ENCODE measurements at regions not wholly inside any gene's neighbourhood (a gene's known extent, or its start where the extent isn't known, plus 50 kb on each side); places are given as distances from the start of the nearest gene placed in this dataset.

DNA sequence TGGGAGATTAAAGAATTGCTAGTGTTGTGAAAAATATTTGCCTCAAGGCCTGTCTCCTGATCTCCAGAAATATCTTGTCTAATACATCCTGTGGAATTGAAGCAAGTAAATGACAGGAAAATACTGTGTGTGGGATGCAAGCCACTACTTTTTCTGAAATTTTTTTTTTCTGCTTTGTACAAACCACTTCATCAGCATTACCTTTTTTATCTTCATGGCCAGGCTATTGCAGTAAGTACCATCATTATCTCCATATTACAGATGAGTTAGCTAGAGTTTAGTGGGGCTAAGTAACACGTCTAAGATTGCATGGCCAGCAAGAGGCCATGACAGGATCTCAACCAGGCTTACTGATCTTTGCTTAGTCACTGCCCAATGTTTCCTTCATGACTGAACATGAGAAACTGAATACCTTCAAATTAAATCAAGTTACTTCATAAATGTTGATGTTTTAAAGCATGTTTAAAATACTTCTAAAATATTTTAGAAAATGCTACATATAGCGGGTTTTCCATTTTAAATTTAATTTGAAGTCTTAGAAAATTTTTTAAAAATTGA lies 273.7 kb downstream of the SLC6A15 start:
- no peak overlapping the region for H3K27ac ChIP-seq (ENCODE audit: extremely low read depth, low read depth, low read length)
- ChIA-PET CTCF (interaction anchor here (0.8 kb wide), 1 partner anchor 20 kb away, joined by 3 read pairs; no protein-coding TSS in a partner anchor), POLR2A (no interaction called here)
- TF ChIP-seq ZFP37 (tag by site-specific recombination; IDR thresholded peaks at IDR 0.05) (no peak), ZBTB20 (tag by site-specific recombination; IDR thresholded peaks at IDR 0.05) (no peak), ZNF571 (tag by site-specific recombination; IDR thresholded peaks at IDR 0.05) (no peak), KLF10 (tag by site-specific recombination; IDR thresholded peaks at IDR 0.05) (no peak), IKZF3 (tag by site-specific recombination; IDR thresholded peaks at IDR 0.05) (no peak), BCL11A (tag by site-specific recombination; IDR thresholded peaks at IDR 0.05; ENCODE audit: low read depth) (no peak), ZNF843 (tag by site-specific recombination; IDR thresholded peaks at IDR 0.05) (no peak), ZNF433 (tag by site-specific recombination; IDR thresholded peaks at IDR 0.05; ENCODE audit: low read depth) (no peak), ZXDB (tag by site-specific recombination; IDR thresholded peaks at IDR 0.05) (no peak), BCL11B (tag by site-specific recombination; IDR thresholded peaks at IDR 0.05; ENCODE audit: low read depth) (no peak)
- TF ChIP-seq, protein P1, sequence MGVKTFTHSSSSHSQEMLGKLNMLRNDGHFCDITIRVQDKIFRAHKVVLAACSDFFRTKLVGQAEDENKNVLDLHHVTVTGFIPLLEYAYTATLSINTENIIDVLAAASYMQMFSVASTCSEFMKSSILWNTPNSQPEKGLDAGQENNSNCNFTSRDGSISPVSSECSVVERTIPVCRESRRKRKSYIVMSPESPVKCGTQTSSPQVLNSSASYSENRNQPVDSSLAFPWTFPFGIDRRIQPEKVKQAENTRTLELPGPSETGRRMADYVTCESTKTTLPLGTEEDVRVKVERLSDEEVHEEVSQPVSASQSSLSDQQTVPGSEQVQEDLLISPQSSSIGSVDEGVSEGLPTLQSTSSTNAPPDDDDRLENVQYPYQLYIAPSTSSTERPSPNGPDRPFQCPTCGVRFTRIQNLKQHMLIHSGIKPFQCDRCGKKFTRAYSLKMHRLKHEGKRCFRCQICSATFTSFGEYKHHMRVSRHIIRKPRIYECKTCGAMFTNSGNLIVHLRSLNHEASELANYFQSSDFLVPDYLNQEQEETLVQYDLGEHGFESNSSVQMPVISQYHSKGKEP (tag by site-specific recombination; IDR thresholded peaks at IDR 0.05): no peak
- TF ChIP-seq, protein P2, sequence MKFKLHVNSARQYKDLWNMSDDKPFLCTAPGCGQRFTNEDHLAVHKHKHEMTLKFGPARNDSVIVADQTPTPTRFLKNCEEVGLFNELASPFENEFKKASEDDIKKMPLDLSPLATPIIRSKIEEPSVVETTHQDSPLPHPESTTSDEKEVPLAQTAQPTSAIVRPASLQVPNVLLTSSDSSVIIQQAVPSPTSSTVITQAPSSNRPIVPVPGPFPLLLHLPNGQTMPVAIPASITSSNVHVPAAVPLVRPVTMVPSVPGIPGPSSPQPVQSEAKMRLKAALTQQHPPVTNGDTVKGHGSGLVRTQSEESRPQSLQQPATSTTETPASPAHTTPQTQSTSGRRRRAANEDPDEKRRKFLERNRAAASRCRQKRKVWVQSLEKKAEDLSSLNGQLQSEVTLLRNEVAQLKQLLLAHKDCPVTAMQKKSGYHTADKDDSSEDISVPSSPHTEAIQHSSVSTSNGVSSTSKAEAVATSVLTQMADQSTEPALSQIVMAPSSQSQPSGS (tag by site-specific recombination; IDR thresholded peaks at IDR 0.05; ENCODE audit: low read depth): no peak
- H3K9me3 ChIP-seq (ENCODE audit: control insufficient read depth, insufficient read depth, low read depth, low read length): no peaks in the 10 kb centered on the region
- peaks cover 6% of the 10 kb centered on the region; the same call in 1 of the 2 replicates for H3K4me1 ChIP-seq (ENCODE audit: control insufficient read depth, insufficient read depth, low read length)
- no peaks in the 10 kb centered on the region for H3K36me3 ChIP-seq (ENCODE audit: control insufficient read depth in 2 of 2, insufficient read depth in 1 of 2, low read length in 2 of 2)
- H3K4me3 ChIP-seq (ENCODE audit: low read depth, low read length): no peak overlapping the region

DNA sequence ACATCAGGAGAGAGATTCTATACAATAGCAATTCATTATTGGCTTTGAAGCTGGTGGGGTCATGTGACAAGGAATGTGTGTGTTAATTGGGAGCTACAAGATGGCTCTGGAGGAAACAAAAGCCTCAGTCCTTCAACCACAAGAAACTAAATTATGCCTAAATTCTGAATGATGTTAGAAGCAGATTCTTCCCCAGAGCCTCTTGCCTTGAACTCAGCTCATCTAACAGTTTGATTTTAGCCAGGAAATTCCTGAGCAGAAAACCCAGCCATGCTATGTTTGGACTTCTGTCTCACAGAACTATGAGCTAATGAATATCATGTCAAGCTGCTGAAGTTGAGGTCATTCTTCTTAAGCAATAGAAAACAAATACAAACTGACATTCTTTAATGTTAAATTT lies 274.7 kb downstream of the SLC6A15 start:
- ChIA-PET CTCF (interaction anchor here (0.8 kb wide), 2 partner anchors 19 to 204 kb away, joined by 3 to 4 read pairs; no protein-coding TSS in a partner anchor), POLR2A (no interaction called here)
- Histone ChIP-seq H3K9me3 (ENCODE audit: control insufficient read depth, insufficient read depth, low read depth, low read length) (no peaks in the 10 kb centered on the region), H3K36me3 (ENCODE audit: control insufficient read depth in 2 of 2, insufficient read depth in 1 of 2, low read length in 2 of 2) (no peaks in the 10 kb centered on the region), H3K4me1 (ENCODE audit: control insufficient read depth, insufficient read depth, low read length) (no peaks in the 10 kb centered on the region), H3K4me3 (ENCODE audit: low read depth, low read length) (no peak overlapping the region), H3K27ac (ENCODE audit: extremely low read depth, low read depth, low read length) (no peak overlapping the region)
- no peak for TF ChIP-seq ZNF416 (tag by site-specific recombination; IDR thresholded peaks at IDR 0.05)
- no peak for TF ChIP-seq ZNF23 (tag by site-specific recombination; IDR thresholded peaks at IDR 0.05; ENCODE audit: borderline replicate concordance)
- TF ChIP-seq SCRT1 (tag by site-specific recombination; IDR thresholded peaks at IDR 0.05; ENCODE audit: borderline replicate concordance): no peak
- TF ChIP-seq, protein P3, sequence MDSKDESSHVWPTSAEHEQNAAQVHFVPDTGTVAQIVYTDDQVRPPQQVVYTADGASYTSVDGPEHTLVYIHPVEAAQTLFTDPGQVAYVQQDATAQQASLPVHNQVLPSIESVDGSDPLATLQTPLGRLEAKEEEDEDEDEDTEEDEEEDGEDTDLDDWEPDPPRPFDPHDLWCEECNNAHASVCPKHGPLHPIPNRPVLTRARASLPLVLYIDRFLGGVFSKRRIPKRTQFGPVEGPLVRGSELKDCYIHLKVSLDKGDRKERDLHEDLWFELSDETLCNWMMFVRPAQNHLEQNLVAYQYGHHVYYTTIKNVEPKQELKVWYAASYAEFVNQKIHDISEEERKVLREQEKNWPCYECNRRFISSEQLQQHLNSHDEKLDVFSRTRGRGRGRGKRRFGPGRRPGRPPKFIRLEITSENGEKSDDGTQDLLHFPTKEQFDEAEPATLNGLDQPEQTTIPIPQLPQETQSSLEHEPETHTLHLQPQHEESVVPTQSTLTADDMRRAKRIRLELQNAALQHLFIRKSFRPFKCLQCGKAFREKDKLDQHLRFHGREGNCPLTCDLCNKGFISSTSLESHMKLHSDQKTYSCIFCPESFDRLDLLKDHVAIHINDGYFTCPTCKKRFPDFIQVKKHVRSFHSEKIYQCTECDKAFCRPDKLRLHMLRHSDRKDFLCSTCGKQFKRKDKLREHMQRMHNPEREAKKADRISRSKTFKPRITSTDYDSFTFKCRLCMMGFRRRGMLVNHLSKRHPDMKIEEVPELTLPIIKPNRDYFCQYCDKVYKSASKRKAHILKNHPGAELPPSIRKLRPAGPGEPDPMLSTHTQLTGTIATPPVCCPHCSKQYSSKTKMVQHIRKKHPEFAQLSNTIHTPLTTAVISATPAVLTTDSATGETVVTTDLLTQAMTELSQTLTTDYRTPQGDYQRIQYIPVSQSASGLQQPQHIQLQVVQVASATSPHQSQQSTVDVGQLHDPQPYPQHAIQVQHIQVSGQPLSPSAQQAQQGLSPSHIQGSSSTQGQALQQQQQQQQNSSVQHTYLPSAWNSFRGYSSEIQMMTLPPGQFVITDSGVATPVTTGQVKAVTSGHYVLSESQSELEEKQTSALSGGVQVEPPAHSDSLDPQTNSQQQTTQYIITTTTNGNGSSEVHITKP (tag by site-specific recombination; IDR thresholded peaks at IDR 0.05): no peak
- no peak for TF ChIP-seq ZFP41 (tag by site-specific recombination; IDR thresholded peaks at IDR 0.05; ENCODE audit: borderline replicate concordance)
- TF ChIP-seq TCF7L2 (IDR thresholded peaks at IDR 0.05; ENCODE audit: borderline replicate concordance, low read depth, low read length): no peak
- no peak for TF ChIP-seq EGR2 (tag by site-specific recombination; IDR thresholded peaks at IDR 0.05; ENCODE audit: low read depth)
- TF ChIP-seq, protein P4, sequence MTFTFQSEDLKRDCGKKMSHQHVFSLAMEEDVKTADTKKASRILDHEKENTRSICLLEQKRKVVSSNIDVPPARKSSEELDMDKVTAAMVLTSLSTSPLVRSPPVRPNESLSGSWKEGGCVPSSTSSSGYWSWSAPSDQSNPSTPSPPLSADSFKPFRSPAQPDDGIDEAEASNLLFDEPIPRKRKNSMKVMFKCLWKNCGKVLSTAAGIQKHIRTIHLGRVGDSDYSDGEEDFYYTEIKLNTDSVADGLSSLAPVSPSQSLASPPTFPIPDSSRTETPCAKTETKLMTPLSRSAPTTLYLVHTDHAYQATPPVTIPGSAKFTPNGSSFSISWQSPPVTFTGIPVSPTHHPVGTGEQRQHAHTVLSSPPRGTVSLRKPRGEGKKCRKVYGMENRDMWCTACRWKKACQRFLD (tag by site-specific recombination; IDR thresholded peaks at IDR 0.05): no peak
- TF ChIP-seq PRDM1 (tag by site-specific recombination; IDR thresholded peaks at IDR 0.05): no peak
- no peak for TF ChIP-seq ZNF701 (tag by site-specific recombination; IDR thresholded peaks at IDR 0.05)
- TF ChIP-seq, protein P5, sequence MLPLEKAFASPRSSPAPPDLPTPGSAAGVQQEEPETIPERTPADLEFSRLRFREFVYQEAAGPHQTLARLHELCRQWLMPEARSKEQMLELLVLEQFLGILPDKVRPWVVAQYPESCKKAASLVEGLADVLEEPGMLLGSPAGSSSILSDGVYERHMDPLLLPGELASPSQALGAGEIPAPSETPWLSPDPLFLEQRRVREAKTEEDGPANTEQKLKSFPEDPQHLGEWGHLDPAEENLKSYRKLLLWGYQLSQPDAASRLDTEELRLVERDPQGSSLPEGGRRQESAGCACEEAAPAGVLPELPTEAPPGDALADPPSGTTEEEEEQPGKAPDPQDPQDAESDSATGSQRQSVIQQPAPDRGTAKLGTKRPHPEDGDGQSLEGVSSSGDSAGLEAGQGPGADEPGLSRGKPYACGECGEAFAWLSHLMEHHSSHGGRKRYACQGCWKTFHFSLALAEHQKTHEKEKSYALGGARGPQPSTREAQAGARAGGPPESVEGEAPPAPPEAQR (tag by site-specific recombination; IDR thresholded peaks at IDR 0.05): no peak
- TF ChIP-seq, protein P2 (tag by site-specific recombination; IDR thresholded peaks at IDR 0.05; ENCODE audit: low read depth): no peak
- no peak for TF ChIP-seq ZNF157 (tag by site-specific recombination; IDR thresholded peaks at IDR 0.05)
- TF ChIP-seq ZNF501 (tag by site-specific recombination; IDR thresholded peaks at IDR 0.05): no peak
